Hepatocyte (in vitro differentiated cells): ENCODE measurements at regions not wholly inside any gene's neighbourhood (a gene's known extent, or its start where the extent isn't known, plus 50 kb on each side); places are given as distances from the start of the nearest gene placed in this dataset.

Source experiments
- EZH2 ChIP-seq: fragments of 200-600 bp; sonication (generic); IDR thresholded peaks from 2 replicates; pipeline ENCODE4 v1.6.1; 2016; ENCODE audit warnings: antibody characterized with exemption, mild to moderate bottlenecking, borderline replicate concordance
- TF ChIP-seq, protein P1 (sequence below): fragments of 200-600 bp; sonication (generic); IDR thresholded peaks from 2 replicates; pipeline ENCODE4 v1.5.1; 2016; ENCODE audit warnings: antibody characterized with exemption, mild to moderate bottlenecking; ENCODE audit not compliant: poor library complexity

- TF ChIP-seq, protein P1, sequence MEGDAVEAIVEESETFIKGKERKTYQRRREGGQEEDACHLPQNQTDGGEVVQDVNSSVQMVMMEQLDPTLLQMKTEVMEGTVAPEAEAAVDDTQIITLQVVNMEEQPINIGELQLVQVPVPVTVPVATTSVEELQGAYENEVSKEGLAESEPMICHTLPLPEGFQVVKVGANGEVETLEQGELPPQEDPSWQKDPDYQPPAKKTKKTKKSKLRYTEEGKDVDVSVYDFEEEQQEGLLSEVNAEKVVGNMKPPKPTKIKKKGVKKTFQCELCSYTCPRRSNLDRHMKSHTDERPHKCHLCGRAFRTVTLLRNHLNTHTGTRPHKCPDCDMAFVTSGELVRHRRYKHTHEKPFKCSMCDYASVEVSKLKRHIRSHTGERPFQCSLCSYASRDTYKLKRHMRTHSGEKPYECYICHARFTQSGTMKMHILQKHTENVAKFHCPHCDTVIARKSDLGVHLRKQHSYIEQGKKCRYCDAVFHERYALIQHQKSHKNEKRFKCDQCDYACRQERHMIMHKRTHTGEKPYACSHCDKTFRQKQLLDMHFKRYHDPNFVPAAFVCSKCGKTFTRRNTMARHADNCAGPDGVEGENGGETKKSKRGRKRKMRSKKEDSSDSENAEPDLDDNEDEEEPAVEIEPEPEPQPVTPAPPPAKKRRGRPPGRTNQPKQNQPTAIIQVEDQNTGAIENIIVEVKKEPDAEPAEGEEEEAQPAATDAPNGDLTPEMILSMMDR, result no peak
- no peak for TF ChIP-seq EZH2
Observed at GRCh38 chr9:3696368-3696767, 170.6 kb upstream of the RFX3 start.
